ENCODE measurements at regions not wholly inside any gene's neighbourhood (a gene's known extent, or its start where the extent isn't known, plus 50 kb on each side); places are given as distances from the start of the nearest gene placed in this dataset.

GRCh38 chr2:217517402-217517801 is 485.4 kb downstream of the TNS1 start:
- no peak for DNase-seq

GRCh38 chr2:217515615-217516309 is 487.0 kb downstream of the TNS1 start:
- no peak for DNase-seq

GRCh38 chr2:217513258-217513657 is 489.5 kb downstream of the TNS1 start:
- no peak for DNase-seq

- DNase-seq = no peak
Measured at GRCh38 chr2:217512728-217513127, 490.1 kb downstream of the TNS1 start.

- peak in 1 of 2 donors; percentile 10 for DNase-seq
Measured at GRCh38 chr2:217512259-217512658, 490.5 kb downstream of the TNS1 start.

GRCh38 chr2:217511850-217512249 is 490.9 kb downstream of the TNS1 start:
- DNase-seq = no peak

- DNase-seq = peak; percentile 67 to 75
Measured at GRCh38 chr2:217510771-217511291, 492.0 kb downstream of the TNS1 start.

- DNase-seq = no peak
Measured at GRCh38 chr2:217505303-217505702, 497.5 kb downstream of the TNS1 start.

- DNase-seq = no peak
Measured at GRCh38 chr2:217501887-217502286, 500.9 kb downstream of the TNS1 start.

- no peak for DNase-seq
Measured at GRCh38 chr2:217497843-217498377, 504.9 kb downstream of the TNS1 start.

GRCh38 chr2:217494557-217494956 is 508.2 kb downstream of the TNS1 start:
- peak; percentile 44 to 53 for DNase-seq

- peak; percentile 76 to 82 for DNase-seq
Measured at GRCh38 chr2:217491271-217491670, 511.5 kb downstream of the TNS1 start.

- no peak for DNase-seq
Measured at GRCh38 chr2:217489145-217489960, 513.4 kb downstream of the TNS1 start.

- no peak for DNase-seq
Measured at GRCh38 chr2:217484046-217484445, 518.7 kb downstream of the TNS1 start.

- DNase-seq = no peak
Measured at GRCh38 chr2:217482056-217482710, 520.6 kb downstream of the TNS1 start.

GRCh38 chr2:217481577-217481976 is 521.2 kb downstream of the TNS1 start:
- DNase-seq = no peak

- DNase-seq = no peak
Measured at GRCh38 chr2:217479566-217479965, 523.2 kb downstream of the TNS1 start.

GRCh38 chr2:217478831-217479455 is 523.9 kb downstream of the TNS1 start:
- DNase-seq = no peak

GRCh38 chr2:217477583-217477982 is 525.2 kb downstream of the TNS1 start:
- DNase-seq = no peak

- DNase-seq = no peak
Measured at GRCh38 chr2:217475791-217476190, 527.0 kb downstream of the TNS1 start.

GRCh38 chr2:217475101-217475500 is 527.7 kb downstream of the TNS1 start:
- DNase-seq = no peak

GRCh38 chr2:217471319-217471718 is 531.5 kb downstream of the TNS1 start:
- DNase-seq = no peak

Measured in inflammatory macrophage (primary cell).